ENCODE measurements at regions not wholly inside any gene's neighbourhood (a gene's known extent, or its start where the extent isn't known, plus 50 kb on each side); places are given as distances from the start of the nearest gene placed in this dataset.
A peak's percentile ranks its signal among the peaks of the same experiment; 100 is the strongest.
"Not testable (repeated sequence)": the region's sequence is repeated elsewhere in the genome, so short reads cannot be mapped to it uniquely, and the experiment has no call there.

DNA sequence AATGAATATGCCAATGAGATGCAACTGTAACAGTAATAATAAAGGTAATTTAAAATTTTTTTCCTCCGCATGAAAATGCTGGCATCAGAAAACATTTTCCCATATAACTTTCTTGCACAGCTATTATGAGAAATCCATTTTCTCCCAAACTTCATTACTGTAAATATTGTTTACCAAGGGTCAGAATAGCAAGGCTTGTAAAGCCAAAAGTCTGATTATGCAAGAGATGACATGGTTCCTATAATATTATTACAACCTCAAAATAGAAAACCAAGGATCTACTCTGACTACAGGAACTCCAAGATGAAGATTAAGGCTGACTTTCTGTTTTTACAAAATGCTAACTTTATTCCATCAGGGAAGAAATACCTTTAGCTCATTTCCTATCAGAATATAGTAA, 162.7 kb upstream of the CDK1 start:
- no peak for DNase-seq (ENCODE audit: low read depth, low spot score)

DNA sequence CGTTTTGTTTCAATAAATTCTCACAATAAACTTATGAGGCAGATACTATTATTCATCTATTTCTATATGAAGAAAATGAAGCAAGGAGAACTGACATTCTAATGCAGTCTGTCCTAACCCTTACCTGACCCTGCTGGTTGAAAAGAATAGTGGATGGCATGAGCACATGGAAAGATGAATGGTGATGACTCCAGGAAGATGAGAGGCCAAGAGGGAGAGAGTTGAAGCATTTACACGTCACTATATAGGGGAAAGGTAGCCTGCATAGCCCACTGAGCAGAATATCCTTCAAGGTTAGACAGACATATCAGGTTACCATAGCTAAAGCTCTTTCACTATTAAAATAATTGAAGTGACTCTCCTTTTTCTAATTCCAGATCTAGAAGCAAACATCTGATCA, 163.9 kb upstream of the CDK1 start:
- no peak for DNase-seq (ENCODE audit: low read depth, low spot score)

DNA sequence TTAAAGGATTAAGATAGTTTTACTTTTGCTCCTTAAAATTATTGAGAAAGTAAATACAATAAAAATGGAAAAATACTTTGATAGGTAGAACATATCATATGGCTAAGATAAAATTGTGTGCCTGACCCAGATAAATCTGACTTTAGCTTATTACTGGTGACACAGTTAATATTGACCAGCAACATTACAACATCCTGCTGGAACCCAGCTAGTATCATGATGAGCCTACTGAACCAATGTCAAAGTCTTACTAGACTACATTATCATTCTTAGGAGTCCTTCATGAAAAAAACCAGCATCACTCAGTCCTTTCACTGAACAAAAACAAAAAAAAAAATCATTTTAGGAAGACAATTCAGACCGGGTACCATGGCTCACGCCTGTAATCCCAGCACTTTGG, 164.8 kb upstream of the CDK1 start:
- DNase-seq (ENCODE audit: low read depth, low spot score), result no peak

DNA sequence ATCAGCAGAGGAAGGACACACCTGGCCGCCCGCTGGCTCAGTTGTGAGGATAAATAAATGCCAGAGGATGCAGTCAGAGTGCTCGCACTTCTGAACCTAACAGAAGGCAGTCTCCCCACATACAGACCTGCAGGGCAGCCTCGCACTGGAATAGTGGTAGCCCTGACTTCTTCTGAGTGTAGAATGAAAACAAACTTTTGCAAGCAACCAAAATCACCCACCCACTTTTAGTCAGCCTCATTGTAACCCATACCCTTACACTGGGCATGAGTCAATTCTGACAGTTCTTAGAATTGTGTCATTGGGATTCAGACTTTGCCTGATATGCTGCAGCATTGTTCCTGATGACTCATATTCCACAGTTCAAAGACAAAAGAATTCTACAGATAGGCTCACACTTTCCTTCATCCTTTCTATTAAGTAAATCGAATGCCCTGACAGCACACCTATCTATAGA, 167.0 kb upstream of the CDK1 start:
- DNase-seq (ENCODE audit: low read depth, low spot score), result no peak

DNA sequence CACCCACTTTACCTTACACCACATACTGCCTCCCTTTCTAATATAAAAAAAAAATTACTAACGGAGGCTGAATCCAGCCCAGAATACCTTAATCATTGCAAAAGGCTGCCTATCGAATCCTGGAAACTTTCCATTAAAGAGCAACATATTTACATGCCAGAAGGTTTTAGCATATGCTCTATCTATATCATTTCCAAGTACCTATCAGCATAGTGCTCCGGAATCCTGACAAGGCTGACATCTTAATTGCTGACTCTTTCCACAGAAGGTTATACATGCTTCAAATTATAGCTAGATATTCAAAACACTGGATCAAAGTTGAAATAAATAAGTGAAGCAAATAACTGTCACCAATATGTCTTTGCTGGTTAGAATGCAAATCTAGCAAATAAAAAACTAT, 170.9 kb upstream of the CDK1 start:
- no peak for DNase-seq (ENCODE audit: low read depth, low spot score)

DNA sequence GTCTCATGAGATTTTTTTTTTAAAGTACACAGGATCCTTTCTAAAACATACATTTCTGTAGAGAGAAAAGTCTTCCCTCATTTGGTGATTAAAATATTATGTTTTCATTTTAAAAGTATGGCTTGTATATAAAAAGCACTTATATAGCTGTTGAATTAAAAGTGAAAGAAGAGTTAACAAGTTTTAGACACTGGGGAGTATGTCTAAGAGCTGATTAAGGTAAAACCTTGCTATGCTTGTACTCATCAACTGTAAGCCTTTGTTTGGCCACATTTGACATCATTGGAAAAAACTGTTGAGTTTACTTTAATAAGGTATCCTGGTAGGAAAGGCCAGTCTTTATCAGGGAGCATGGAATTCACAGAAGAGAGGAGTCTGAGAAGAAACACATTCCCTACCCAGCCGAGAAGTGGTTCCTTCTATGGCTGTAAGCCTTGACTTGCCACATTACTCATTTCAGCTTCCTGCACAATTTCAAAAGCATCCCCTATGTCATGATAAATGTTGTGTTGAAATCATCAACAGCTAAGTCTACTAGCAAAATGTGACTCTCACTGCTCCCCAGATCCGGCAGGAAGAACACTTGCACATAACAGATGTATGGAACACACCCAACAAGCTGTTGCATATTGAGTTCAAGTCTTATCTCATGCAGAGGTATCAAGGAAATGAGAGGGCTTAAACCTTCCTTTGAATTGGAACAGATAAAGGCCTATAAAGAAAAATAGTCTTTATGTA, 171.8 kb upstream of the CDK1 start:
- DNase-seq (ENCODE audit: low read depth, low spot score), result no peak

DNA sequence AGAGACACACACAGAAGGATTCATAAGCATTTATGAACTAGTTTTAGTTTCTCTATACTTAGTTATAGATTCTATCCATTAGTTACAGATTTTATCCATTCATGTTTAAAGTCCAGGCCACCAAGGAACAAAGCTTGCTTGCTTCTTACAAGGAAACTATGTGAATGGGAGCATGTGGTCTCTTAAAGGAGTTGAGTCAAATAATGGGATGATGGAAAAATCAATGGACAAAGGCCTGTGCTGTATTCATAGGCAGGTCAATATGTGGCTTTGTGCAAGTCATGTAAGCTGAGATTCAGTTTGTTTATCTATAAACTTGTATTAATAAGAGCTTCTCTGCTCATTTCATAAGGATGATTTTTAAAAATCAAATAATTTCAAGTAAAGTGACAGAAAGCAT, 172.8 kb upstream of the CDK1 start:
- DNase-seq (ENCODE audit: low read depth, low spot score), result no peak

DNA sequence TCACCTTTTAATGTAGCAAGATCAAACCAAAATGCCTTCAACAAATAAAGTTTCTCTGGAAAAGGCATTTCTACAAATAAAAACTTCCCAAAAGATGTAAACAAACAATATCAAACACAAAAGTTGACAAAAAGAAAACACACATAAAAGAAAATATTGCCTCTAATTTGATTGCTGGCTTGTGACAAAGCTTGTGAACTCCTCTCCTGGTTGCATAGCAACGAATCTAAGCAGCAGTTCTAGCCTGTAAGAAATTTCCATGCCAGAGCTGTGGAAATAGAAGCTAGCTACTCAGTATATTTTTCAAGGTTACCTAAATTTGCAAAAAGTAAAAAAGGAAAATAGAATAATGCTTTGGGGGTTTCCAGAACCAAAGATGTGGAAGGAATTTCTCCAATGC, 173.9 kb upstream of the CDK1 start:
- DNase-seq (ENCODE audit: low read depth, low spot score), result no peak

DNA sequence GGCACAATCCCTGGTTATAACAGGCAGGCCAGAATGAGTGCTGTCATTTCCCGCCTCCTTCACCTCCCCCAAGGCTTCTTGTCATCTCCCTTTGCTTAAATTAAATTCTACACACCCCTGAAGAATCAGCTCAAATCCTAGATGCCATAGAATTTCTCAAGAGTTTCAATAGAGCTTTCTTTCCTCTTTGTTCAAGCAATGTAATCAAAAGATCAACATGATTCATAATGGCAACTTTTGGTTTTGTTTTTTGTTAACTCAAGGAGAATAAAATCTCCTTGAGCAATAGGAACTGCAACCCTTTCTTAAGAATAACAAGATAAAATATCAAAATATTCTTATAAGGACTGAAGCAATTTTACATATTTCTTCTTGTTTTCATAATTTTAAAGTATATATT, 180.8 kb upstream of the CDK1 start:
- DNase-seq (ENCODE audit: low read depth, low spot score), result no peak

DNA sequence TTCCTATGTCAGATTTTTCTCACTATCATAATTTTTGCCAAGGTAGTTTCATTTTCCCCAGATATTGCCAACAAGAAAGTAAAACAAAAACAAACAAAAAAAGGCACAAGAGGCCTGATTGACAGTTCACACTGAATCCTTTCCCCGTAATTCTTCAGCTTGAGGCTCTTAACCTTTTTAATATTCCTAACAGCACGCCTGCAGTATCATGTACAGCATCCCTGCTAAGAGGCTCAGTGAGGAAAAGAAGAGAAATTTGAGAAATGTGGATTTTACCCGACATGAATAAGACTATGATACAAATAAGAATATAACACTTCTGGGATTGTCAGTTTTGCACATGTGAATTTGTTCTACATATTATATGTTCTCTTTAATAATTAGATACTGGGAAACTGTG, 182.4 kb upstream of the CDK1 start:
- DNase-seq (ENCODE audit: low read depth, low spot score), result no peak

DNA sequence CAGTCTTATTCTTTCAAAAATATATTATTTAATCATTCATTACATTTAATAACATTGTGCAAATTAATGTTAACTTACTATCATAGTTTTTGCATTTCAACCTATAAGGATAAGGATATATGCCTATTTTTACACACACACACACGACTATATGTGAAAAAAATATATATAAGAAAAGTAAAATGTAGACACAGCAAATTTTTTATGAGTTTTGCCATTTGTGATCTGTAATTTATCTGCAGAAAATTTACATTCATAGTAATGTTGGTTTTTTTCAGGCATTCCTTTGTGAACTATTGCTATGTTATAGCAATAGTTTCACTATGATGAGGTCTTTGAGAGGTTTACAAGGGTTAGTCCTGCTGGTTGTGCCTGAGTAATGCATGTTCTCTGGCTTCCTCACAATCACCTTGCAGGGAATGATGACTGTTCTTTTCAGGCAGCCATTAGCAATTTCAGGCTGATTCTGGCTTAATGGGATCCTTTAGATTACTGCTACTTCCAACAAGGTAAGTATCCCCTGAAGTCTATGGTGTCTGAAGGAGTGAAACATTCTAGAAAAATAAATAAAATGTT, 183.7 kb upstream of the CDK1 start:
- DNase-seq (ENCODE audit: low read depth, low spot score), result no peak

DNA sequence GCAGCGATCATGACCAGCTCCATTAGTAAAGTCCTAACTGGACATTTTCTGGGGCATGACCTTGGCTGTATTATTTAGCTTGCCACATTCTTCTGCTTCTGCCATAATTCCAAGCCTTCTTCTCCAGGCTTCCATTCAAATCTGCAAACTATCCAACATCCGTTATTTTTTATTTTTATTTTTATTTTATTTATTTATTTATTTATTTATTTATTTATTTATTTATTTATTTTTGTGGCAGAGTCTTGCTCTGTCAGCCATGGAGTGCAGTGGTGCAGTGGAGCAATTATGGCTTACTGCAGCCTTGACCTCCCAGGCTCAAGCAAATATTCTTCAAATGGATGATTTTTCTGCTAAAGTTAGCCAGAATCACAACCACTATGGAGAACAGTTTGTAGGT, 187.2 kb upstream of the CDK1 start:
- no peak for DNase-seq (ENCODE audit: low read depth, low spot score)

DNA sequence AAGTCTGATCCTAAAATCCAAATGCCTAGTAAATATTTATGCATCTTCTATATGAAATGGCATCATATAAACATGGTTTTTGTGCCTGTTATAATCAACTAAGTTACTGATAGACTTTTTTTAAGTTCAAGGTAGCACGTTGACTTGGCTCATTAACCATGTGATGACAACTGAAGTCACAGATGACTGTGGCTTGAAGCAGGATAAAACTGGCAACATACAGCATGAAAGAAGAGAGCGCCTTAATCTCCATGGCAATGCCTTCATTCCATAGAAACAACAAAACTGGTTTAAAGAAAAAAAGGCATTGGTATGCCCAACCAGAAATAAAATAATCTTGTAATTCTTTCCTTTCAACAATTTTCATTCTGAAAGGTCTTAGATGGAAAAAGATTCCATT, 188.9 kb upstream of the CDK1 start:
- no peak for DNase-seq (ENCODE audit: low read depth, low spot score)

DNA sequence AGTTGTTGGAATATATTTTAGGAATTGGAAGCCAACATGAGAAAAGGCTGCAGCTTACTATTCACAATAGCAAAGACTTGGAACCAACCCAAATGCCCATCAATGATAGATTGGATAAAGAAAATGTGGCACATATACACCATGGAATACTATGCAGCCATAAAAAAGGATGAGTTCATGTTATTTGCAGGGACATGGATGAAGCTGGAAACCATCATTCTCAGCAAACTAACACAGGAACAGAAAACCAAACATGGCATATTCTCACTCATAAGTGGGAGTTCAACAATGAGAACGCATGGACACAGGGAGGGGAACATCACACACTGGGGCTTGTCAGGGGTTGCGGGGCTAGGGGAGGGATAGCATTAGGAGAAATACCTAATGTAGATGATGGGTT, 192.1 kb upstream of the ANK3 start:
- not testable (repeated sequence) for DNase-seq (ENCODE audit: low read depth, low spot score)

DNA sequence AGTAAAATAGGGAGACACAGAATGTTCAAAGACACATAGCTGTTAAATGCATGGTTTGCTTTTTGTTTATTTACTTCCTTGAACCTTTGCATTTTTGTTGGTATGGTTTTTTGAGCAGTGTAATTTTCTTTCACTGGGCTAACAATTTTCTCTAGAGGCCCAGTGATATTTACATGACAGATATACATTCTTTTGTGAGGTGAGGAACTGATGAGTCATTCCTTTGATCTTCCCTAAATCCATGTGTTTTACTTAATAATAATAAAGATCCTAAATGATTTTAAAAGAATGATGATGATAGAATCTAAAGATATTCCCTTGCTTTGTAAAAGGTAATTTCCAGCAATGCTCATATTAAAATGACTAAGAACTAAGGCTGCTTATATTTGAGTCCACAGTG, 188.5 kb upstream of the ANK3 start:
- no peak for DNase-seq (ENCODE audit: low read depth, low spot score)

DNA sequence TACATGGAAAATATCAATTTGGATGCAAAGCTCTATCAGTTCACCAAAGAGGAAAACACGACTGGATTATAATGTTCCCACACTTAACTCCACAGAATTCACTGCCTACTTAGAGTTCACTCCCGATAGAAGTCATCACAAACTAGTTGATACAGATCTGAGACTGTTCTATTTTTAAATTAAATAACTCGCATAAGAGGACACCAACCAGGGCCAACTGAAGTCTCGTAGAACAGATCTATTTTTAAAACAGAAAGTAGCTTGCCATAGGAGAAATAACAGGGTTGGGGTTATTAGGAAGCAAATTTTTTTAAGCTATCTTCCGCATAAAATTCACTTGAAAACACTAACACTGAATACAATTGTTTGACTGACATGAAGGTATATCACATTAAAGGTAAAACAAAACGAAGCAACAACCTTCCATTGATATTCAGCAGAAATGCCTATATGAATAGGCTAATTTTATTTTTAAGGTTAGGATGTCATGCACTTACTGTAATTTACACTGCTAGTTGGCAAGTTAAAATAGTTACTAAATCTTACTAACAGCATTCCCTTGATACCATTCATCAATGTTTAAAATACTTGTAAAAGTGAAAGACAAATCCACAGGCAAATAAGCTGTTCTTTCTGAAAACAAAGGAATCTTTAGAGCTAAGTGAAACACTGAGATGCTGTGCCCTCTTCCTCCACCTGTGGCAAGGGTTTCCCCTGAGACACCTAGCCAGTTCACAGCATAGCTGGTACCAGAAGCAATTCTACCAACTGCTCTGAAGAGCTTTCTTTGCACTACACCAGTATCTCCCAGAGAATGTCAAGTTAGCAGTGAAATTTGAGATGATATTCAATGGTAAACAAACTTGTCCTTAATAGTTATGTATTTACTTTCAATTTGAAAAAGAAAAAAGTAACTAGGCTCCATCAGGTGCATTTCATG, 186.7 kb upstream of the ANK3 start:
- no peak for DNase-seq (ENCODE audit: low read depth, low spot score)

DNA sequence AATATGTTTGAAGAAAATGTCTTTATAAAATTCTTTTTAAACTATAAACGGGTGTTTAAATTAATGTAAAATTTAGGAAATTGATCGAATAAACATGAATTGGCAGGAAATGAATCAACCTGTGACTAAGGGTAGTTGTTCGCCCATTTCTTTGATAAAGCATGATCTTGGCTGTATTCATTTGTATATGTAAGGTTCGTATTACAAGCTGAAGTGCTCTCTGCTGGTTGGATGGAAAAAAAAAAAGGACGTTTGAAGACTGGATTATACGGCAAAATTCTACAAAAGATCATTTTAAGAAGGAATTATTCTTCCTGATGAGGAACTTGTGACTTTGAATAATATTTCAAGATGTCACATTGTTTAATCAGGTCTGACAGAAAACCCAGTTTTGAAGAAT, 185.4 kb upstream of the ANK3 start:
- no peak for DNase-seq (ENCODE audit: low read depth, low spot score)

DNA sequence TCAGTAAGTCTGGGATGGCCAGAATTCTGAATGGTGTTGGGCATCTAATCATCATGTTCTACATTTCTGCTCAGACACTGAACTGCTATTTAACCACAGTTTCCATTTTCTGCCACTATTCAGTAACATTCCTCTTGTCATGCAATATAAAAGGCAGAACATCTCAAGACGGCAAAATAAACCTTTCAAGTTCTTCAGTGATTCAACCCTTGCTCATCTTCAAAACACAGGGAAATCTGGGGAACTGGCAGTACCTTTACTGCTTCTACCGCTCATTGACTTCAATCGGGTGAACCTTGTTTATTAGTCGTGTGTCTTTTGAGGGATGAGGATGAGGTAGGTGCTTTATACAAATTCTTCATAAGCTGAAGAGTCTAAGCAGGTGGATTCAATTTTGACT, 184.7 kb upstream of the ANK3 start:
- no peak for DNase-seq (ENCODE audit: low read depth, low spot score)

DNA sequence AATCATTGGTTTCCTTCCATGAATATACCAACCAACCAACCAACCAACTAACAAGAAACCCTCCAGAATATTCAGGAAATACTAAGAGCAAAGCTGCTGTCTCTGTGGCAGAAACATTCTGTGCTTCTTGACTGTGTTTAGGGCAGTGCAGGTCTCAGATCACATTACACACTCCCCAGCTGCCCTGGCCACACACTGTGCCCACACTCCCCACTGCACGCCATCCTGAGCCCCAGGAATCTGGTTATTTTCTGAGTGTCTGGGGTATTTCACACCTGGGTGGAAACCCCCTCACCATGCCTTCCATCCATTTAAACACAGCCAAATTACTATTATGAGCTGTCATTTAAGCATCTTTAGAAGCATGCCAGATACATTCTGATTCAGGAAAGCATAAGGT, 183.7 kb upstream of the ANK3 start:
- no peak for DNase-seq (ENCODE audit: low read depth, low spot score)

DNA sequence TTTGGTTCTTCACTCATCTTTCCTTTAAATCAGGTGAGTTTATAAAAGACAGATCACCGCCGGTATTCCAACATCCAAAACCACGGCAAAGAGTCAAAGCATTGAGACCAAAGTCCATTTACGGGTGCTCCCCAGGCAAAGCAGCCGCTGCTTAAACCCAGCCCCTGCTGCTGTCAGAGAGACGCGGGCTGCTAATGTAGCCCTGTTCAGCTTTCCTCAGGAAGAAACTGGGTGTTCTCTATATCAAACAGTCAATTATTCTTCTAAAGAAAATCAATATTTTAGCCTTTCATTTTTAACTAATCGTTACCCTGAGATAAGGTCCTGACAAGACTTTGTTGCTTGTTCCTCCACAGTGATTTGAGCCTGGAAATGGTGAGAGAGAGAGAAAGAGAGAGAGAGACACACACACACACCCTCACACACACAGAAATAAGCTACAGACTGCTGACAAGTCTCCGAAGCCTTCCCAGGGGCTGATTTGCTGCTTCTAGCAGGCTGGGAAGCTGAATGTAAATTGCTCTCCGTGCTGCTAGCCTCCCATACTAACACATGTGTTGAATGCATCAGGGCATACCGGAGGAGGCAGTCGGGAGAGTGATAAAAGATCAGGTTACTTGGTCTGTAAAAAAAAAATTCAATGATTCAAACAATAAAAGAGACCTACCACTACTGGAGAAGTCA, 183.0 kb upstream of the ANK3 start:
- peak; percentile 42 for DNase-seq (ENCODE audit: low read depth, low spot score)

DNA sequence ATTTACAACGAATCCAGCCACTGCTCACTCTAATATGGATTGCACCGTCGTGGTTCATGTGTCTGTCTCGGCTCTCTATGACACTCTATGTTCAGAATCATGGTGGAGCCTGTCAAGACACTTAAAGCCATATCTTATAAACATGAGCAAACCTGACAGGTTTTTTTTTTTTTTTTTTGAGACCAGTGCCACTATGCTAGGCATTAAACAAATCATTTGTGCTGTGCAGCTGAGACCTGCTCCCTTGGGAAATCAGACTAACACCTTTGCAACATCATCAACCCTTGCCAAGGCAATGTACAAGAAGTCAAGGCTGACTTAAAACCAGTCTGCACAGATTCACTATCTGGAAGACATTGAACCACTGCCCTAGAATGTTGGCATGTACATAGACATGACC, 181.2 kb upstream of the ANK3 start:
- DNase-seq (ENCODE audit: low read depth, low spot score), result no peak

DNA sequence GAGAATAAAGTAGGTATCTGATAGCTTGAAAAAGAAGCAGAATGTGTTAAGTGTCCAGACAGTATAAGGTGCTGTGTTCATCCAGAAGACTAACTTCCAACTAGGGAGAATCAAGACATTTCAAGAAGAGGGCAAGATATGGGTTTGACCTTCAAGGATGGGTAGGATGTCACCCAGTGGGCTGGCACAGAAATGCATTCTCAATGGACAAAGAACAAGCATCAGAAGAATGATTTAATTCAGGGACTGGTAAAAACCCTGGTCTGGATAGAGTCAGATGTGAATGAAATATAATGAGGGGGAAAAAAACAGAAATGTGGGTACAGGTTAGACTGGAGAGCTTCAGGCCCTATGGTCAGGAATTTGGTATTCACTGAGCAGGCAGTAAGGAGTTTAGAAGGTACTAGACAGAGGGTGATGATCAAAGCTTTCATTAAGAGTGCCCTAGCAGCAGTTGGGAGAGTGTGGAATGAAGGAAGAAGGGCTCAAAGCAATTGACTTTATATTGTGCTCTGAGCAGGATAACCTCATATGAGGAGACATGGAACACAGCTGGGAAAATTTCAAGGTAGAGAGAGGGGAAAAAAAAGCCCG, 180.7 kb upstream of the ANK3 start:
- DNase-seq (ENCODE audit: low read depth, low spot score), result no peak

Data from ELF-1 (cell line).